H1 (cell line): ENCODE measurements at regions not wholly inside any gene's neighbourhood (a gene's known extent, or its start where the extent isn't known, plus 50 kb on each side); places are given as distances from the start of the nearest gene placed in this dataset.

Experiments used
- CTCF ChIA-PET: fragments of 300-600 bp; sonication (Branson Sonifier 250); formaldehyde crosslinking; loops from one replicate; lab custom pipeline; 2021; ENCODE audit not compliant: partially characterized antibody; lab: Charles Lee
- POLR2A ChIA-PET: fragments of 300-600 bp; sonication (Branson Sonifier 250); formaldehyde crosslinking; loops from one replicate; lab custom pipeline; 2021; ENCODE audit warnings: inconsistent platforms; ENCODE audit not compliant: partially characterized antibody; lab: Charles Lee
- DNase-seq, 2 experiments: peaks; one replicate each; pipeline versions ENCODE4 v3.0.0 to v3.0.0-alpha.2; 2010 to 2022; ENCODE audit warnings: low spot score in 2 of 2, low read depth in 1 of 2, mixed read lengths in 1 of 2
- FAIRE-seq: peaks from 2 replicates; lab custom pipeline; 2011; peaks lifted over from hg19 to GRCh38; lab: Jason Lieb, UNC
- H2AFZ ChIP-seq: 2 replicates; pipeline ENCODE4 v1.8.1; 2012; ENCODE audit warnings: low read length, inconsistent platforms
- H2AK5ac ChIP-seq: 2 replicates; pipeline ENCODE4 v1.6.1; 2013; ENCODE audit warnings: low read depth, low read length
- H2BK120ac ChIP-seq: replicated peaks from 2 replicates; pipeline ENCODE3; 2013; ENCODE audit warnings: low read depth, low read length, inconsistent platforms
- H2BK12ac ChIP-seq: 2 replicates; pipeline ENCODE4 v1.6.1; 2013; ENCODE audit warnings: low read depth, low read length
- H2BK15ac ChIP-seq: 2 replicates; pipeline ENCODE4 v1.6.1; 2013; ENCODE audit warnings: low read length
- H2BK20ac ChIP-seq: 2 replicates; pipeline ENCODE4 v1.6.1; 2013; ENCODE audit warnings: low read length
- H2BK5ac ChIP-seq: 2 replicates; pipeline ENCODE4 v1.6.1; 2013; ENCODE audit warnings: low read depth, low read length
- H3K14ac ChIP-seq: 2 replicates; pipeline ENCODE4 v1.6.1; 2013; ENCODE audit warnings: inconsistent platforms; ENCODE audit not compliant: insufficient read length
- H3K18ac ChIP-seq: 2 replicates; pipeline ENCODE4 v1.6.1; 2013; ENCODE audit warnings: low read length; ENCODE audit errors: extremely low read depth
- H3K23ac ChIP-seq: 2 replicates; pipeline ENCODE4 v1.6.1; 2013; ENCODE audit warnings: inconsistent platforms; ENCODE audit not compliant: insufficient read length
- H3K23me2 ChIP-seq: 2 replicates; pipeline ENCODE4 v1.6.1; 2013; ENCODE audit warnings: low read depth, low read length
- H3K27ac ChIP-seq: 2 replicates; pipeline ENCODE4 v1.6.1; 2011; ENCODE audit warnings: low read depth, low read length, inconsistent platforms
- H3K27me3 ChIP-seq, 4 experiments: replicated peaks in 1 of 4; 1 replicate in 1 of 4; 2 replicates in 3 of 4; pipeline versions ENCODE4 v1.6.1 to v1.8.1; 2011 to 2013; ENCODE audit warnings: low read length in 3 of 4, mild to moderate bottlenecking in 3 of 4, inconsistent platforms in 2 of 4, mixed read lengths in 2 of 4, moderate library complexity in 1 of 4; ENCODE audit not compliant: control insufficient read depth in 3 of 4, insufficient read depth in 3 of 4; ENCODE audit errors: extremely low read depth in 1 of 4
- H3K36me3 ChIP-seq, 4 experiments: 2 replicates each; pipeline versions ENCODE4 v1.6.1 to v1.8.1; 2011 to 2013; ENCODE audit warnings: mild to moderate bottlenecking in 4 of 4, low read length in 3 of 4, moderate library complexity in 2 of 4, control low read depth in 1 of 4, inconsistent platforms in 1 of 4; ENCODE audit not compliant: insufficient read depth in 4 of 4, control insufficient read depth in 2 of 4
- H3K4ac ChIP-seq: replicated peaks from 2 replicates; pipeline ENCODE3; 2013; ENCODE audit warnings: low read length, low read depth, mixed read lengths, inconsistent platforms; ENCODE audit not compliant: insufficient read length
- H3K4me1 ChIP-seq, 4 experiments: replicated peaks in 1 of 4; 1 replicate in 1 of 4; 2 replicates in 3 of 4; pipeline versions ENCODE4 v1.6.1 to v1.8.1; 2011 to 2013; ENCODE audit warnings: low read length in 3 of 4, inconsistent platforms in 2 of 4, mixed read lengths in 1 of 4; ENCODE audit not compliant: insufficient read depth in 4 of 4, control insufficient read depth in 3 of 4
- H3K4me2 ChIP-seq, 2 experiments: 2 replicates each; pipeline versions ENCODE4 v1.6.1 to v1.8.1; 2011 to 2013; ENCODE audit warnings: low read depth in 2 of 2, low read length in 2 of 2, control low read depth in 1 of 2, inconsistent platforms in 1 of 2, mild to moderate bottlenecking in 1 of 2; ENCODE audit not compliant: insufficient read depth in 1 of 2
- H3K4me3 ChIP-seq, 4 experiments: fragments of 200-600, 300-600 bp in 1 of 4; sonication (generic), shearing (Covaris generic), sonication (Bioruptor Twin) in 1 of 4; 2 replicates each; pipeline versions ENCODE4 v1.5.1 to v1.8.1; 2011 to 2016; ENCODE audit warnings: low read length in 4 of 4, low read depth in 3 of 4, control low read depth in 2 of 4, inconsistent platforms in 2 of 4, mild to moderate bottlenecking in 2 of 4, mixed read lengths in 1 of 4, moderate library complexity in 1 of 4; ENCODE audit not compliant: insufficient read depth in 2 of 4; ENCODE audit errors: extremely low read depth in 1 of 4
- H3K56ac ChIP-seq: replicated peaks from 2 replicates; pipeline ENCODE3; 2013; ENCODE audit warnings: low read depth, mild to moderate bottlenecking, mixed read lengths, low read length, inconsistent platforms; ENCODE audit not compliant: insufficient read length
- H3K79me1 ChIP-seq: 2 replicates; pipeline ENCODE4 v1.6.1; 2013; ENCODE audit warnings: low read depth, low read length, control low read depth
- H3K79me2 ChIP-seq, 2 experiments: 2 replicates each; pipeline versions ENCODE4 v1.6.1 to v1.8.1; 2012 to 2013; ENCODE audit warnings: low read length in 2 of 2, mild to moderate bottlenecking in 2 of 2, inconsistent platforms in 1 of 2; ENCODE audit not compliant: insufficient read depth in 2 of 2, control insufficient read depth in 1 of 2
- H3K9ac ChIP-seq, 4 experiments: replicated peaks in 1 of 4; 1 replicate in 1 of 4; 2 replicates in 3 of 4; pipeline versions ENCODE4 v1.6.1 to v1.8.1; 2011 to 2013; ENCODE audit warnings: low read depth in 3 of 4, low read length in 3 of 4, control low read depth in 2 of 4, mild to moderate bottlenecking in 2 of 4, moderate library complexity in 2 of 4, inconsistent platforms in 1 of 4; ENCODE audit errors: extremely low read depth in 1 of 4
- H3K9me3 ChIP-seq, 2 experiments: 2 replicates each; pipeline versions ENCODE4 v1.6.1 to v1.8.1; 2012 to 2013; ENCODE audit warnings: mild to moderate bottlenecking in 2 of 2, moderate library complexity in 2 of 2, control low read depth in 1 of 2, inconsistent platforms in 1 of 2, low read depth in 1 of 2, low read length in 1 of 2, mixed read lengths in 1 of 2; ENCODE audit not compliant: insufficient read depth in 2 of 2
- H4K20me1 ChIP-seq, 2 experiments: replicated peaks in 1 of 2; 2 replicates each; pipeline versions ENCODE3 to v1.8.1; 2011 to 2013; ENCODE audit warnings: inconsistent platforms in 2 of 2, low read length in 2 of 2, mild to moderate bottlenecking in 1 of 2; ENCODE audit not compliant: insufficient read depth in 2 of 2, control insufficient read depth in 1 of 2
- H4K5ac ChIP-seq: 2 replicates; pipeline ENCODE4 v1.6.1; 2013; ENCODE audit warnings: low read length, low read depth, mixed read lengths, inconsistent platforms; ENCODE audit not compliant: insufficient read length
- H4K8ac ChIP-seq: 2 replicates; pipeline ENCODE4 v1.8.0; 2013; ENCODE audit warnings: mild to moderate bottlenecking, moderate library complexity, low read length, inconsistent platforms; ENCODE audit not compliant: insufficient read depth; ENCODE audit errors: extremely low read depth
- H4K91ac ChIP-seq: replicated peaks from 2 replicates; pipeline ENCODE3; 2013; ENCODE audit warnings: low read length, mixed read lengths, inconsistent platforms; ENCODE audit not compliant: insufficient read length
- KDM4A ChIP-seq: IDR thresholded peaks from one replicate; pipeline ENCODE4 v1.7.1; 2012; ENCODE audit warnings: low read depth, mild to moderate bottlenecking, moderate library complexity, low read length, inconsistent platforms; ENCODE audit not compliant: severe bottlenecking
- WGBS, 2 experiments: shearing (Covaris generic) in 1 of 2; methylation state at CpG; one replicate each; pipeline versions ENCODE4 v1.1.6 to v1.1.7; 2013 to 2015; ENCODE audit warnings: low lambda C conversion rate in 2 of 2, mixed read lengths in 2 of 2, inconsistent platforms in 1 of 2, low coverage in 1 of 2, missing lambda C conversion rate in 1 of 2; ENCODE audit not compliant: insufficient replicate concordance in 2 of 2, insufficient coverage in 1 of 2, insufficient read length in 1 of 2; ENCODE audit errors: extremely low coverage in 1 of 2, missing lambda C conversion rate in 1 of 2; 5-methylcytosine and 5-hydroxymethylcytosine counted together

- H3K79me2 ChIP-seq = no peaks in the 10 kb centered on the region
- no peak overlapping the region for H3K18ac ChIP-seq
- no peaks in the 10 kb centered on the region; the same call in 1 of the 2 replicates for H3K23me2 ChIP-seq
- no peak overlapping the region for H2BK15ac ChIP-seq
- no peak overlapping the region for H3K23ac ChIP-seq
- H4K20me1 ChIP-seq = no peaks in the 10 kb centered on the region
- WGBS, 2 experiments = 88% methylated on average over 2 of the region's 2 CpGs; no CpG with 5 or more reads in 1 of the 2 experiments
- POLR2A ChIA-PET = no interaction called here
- H3K4me1 ChIP-seq = peaks cover 0 to 4% (median 1%) of the 10 kb centered on the region in 4 experiments; a peak in 2 of 7 replicates
- no peak for TF ChIP-seq KDM4A
- H2BK20ac ChIP-seq = no peak overlapping the region
- H2BK12ac ChIP-seq = no peak overlapping the region
- 0 out of 4 replicates have a peak, but pooled peaks cover 0 to 2% of the 10 kb centered on the region in 2 experiments for H3K9me3 ChIP-seq
- no peaks in the 10 kb centered on the region for H3K27me3 ChIP-seq
- H3K14ac ChIP-seq = no peak overlapping the region
- no peak overlapping the region for H3K56ac ChIP-seq
- FAIRE-seq = no peak
- H4K8ac ChIP-seq = no peak overlapping the region
- no peak overlapping the region for H3K4ac ChIP-seq
- H3K4me3 ChIP-seq = no peak overlapping the region
- no peaks in the 10 kb centered on the region for H3K36me3 ChIP-seq
- no peak overlapping the region for H3K27ac ChIP-seq
- no peak overlapping the region for H4K91ac ChIP-seq
- H3K4me2 ChIP-seq = no peak overlapping the region
- H2AFZ ChIP-seq = no peak overlapping the region
- CTCF ChIA-PET = no interaction called here
- H3K79me1 ChIP-seq = no peaks in the 10 kb centered on the region
- no peak overlapping the region for H2AK5ac ChIP-seq
- DNase-seq = no peak
- no peak overlapping the region for H3K9ac ChIP-seq
- H2BK5ac ChIP-seq = no peak overlapping the region
- no peak overlapping the region for H4K5ac ChIP-seq
- no peak overlapping the region for H2BK120ac ChIP-seq
Observed at GRCh38 chr5:153863951-153864350, 174.8 kb downstream of the FAM114A2 start.
